ENCODE measurements at regions not wholly inside any gene's neighbourhood (a gene's known extent, or its start where the extent isn't known, plus 50 kb on each side); places are given as distances from the start of the nearest gene placed in this dataset.

- no peak overlapping the region for H3K4me3 ChIP-seq (ENCODE audit: low read length)
- Mint-ChIP-seq H3K4me1 (peaks cover 4% of the 10 kb centered on the region), H3K9me3 (no peaks in the 10 kb centered on the region), H3K27ac (no peak overlapping the region), H3K36me3 (ENCODE audit: low read depth) (no peaks in the 10 kb centered on the region), H3K27me3 (ENCODE audit: insufficient read depth) (no peaks in the 10 kb centered on the region), H3K4me3 (no peak overlapping the region)
- 88 to 92% methylated on average over 2 of the region's 2 CpGs for WGBS, 2 experiments (ENCODE audit: insufficient coverage in 1 of 2, insufficient read length in 1 of 2)
- H3K27ac ChIP-seq (ENCODE audit: low read depth, low read length) = peak overlapping the region; percentile 16
- H3K9ac ChIP-seq (ENCODE audit: extremely low read depth, low read length, poor library complexity, severe bottlenecking) = no peak overlapping the region
- no peaks in the 10 kb centered on the region for H3K9me3 ChIP-seq (ENCODE audit: control insufficient read depth, low read length)
- no peaks in the 10 kb centered on the region for H3K4me1 ChIP-seq (ENCODE audit: control insufficient read depth, insufficient read depth, low read length)
- H3K27me3 ChIP-seq (ENCODE audit: control insufficient read depth, insufficient read depth, low read length, poor library complexity, severe bottlenecking) = no peaks in the 10 kb centered on the region
- no peaks in the 10 kb centered on the region for H3K36me3 ChIP-seq (ENCODE audit: control insufficient read depth, insufficient read depth, low read length)
- no peak for TF ChIP-seq CTCF (conservative IDR thresholded peaks at IDR 0.05)
- no peak for DNase-seq
These were observed 64.6 kb upstream of the TANC1 start for GRCh38 chr2:158903711-158904405.

- no peak overlapping the region for H3K27ac ChIP-seq (ENCODE audit: low read depth, low read length)
- no peak overlapping the region for H3K4me3 ChIP-seq (ENCODE audit: low read length)
- no peak for TF ChIP-seq CTCF (conservative IDR thresholded peaks at IDR 0.05)
- 93% methylated on average over 1 of the region's 1 CpG; no CpG with 5 or more reads in 1 of the 2 experiments for WGBS, 2 experiments (ENCODE audit: insufficient coverage in 1 of 2, insufficient read length in 1 of 2)
- no peaks in the 10 kb centered on the region for H3K27me3 ChIP-seq (ENCODE audit: control insufficient read depth, insufficient read depth, low read length, poor library complexity, severe bottlenecking)
- Mint-ChIP-seq H3K27me3 (ENCODE audit: insufficient read depth) (no peaks in the 10 kb centered on the region), H3K27ac (no peak overlapping the region), H3K36me3 (ENCODE audit: low read depth) (no peaks in the 10 kb centered on the region), H3K4me1 (peaks cover 4% of the 10 kb centered on the region), H3K9me3 (no peaks in the 10 kb centered on the region), H3K4me3 (no peak overlapping the region)
- H3K4me1 ChIP-seq (ENCODE audit: control insufficient read depth, insufficient read depth, low read length) = no peaks in the 10 kb centered on the region
- H3K9ac ChIP-seq (ENCODE audit: extremely low read depth, low read length, poor library complexity, severe bottlenecking) = no peak overlapping the region
- no peak for DNase-seq
- H3K36me3 ChIP-seq (ENCODE audit: control insufficient read depth, insufficient read depth, low read length) = no peaks in the 10 kb centered on the region
- H3K9me3 ChIP-seq (ENCODE audit: control insufficient read depth, low read length) = no peaks in the 10 kb centered on the region
These were observed 63.7 kb upstream of the TANC1 start for GRCh38 chr2:158904627-158905177.

GRCh38 chr2:158905341-158905740, 63.1 kb upstream of the TANC1 start:
- Histone ChIP-seq H3K27me3 (ENCODE audit: control insufficient read depth, insufficient read depth, low read length, poor library complexity, severe bottlenecking) (no peaks in the 10 kb centered on the region), H3K4me1 (ENCODE audit: control insufficient read depth, insufficient read depth, low read length) (no peaks in the 10 kb centered on the region), H3K4me3 (ENCODE audit: low read length) (no peak overlapping the region), H3K36me3 (ENCODE audit: control insufficient read depth, insufficient read depth, low read length) (no peaks in the 10 kb centered on the region), H3K27ac (ENCODE audit: low read depth, low read length) (no peak overlapping the region), H3K9me3 (ENCODE audit: control insufficient read depth, low read length) (no peaks in the 10 kb centered on the region), H3K9ac (ENCODE audit: extremely low read depth, low read length, poor library complexity, severe bottlenecking) (no peak overlapping the region)
- H3K27me3 Mint-ChIP-seq (ENCODE audit: insufficient read depth) = no peaks in the 10 kb centered on the region
- H3K4me3 Mint-ChIP-seq = no peak overlapping the region
- H3K36me3 Mint-ChIP-seq (ENCODE audit: low read depth) = no peaks in the 10 kb centered on the region
- TF ChIP-seq CTCF (conservative IDR thresholded peaks at IDR 0.05) = no peak
- H3K9me3 Mint-ChIP-seq = no peaks in the 10 kb centered on the region
- no peak overlapping the region for H3K27ac Mint-ChIP-seq
- H3K4me1 Mint-ChIP-seq = peaks cover 4% of the 10 kb centered on the region
- DNase-seq = no peak
- 90 to 96% methylated on average over 3 of the region's 3 CpGs for WGBS, 2 experiments (ENCODE audit: insufficient coverage in 1 of 2, insufficient read length in 1 of 2)

All from endodermal cell (in vitro differentiated cells).